ENCODE measurements at regions not wholly inside any gene's neighbourhood (a gene's known extent, or its start where the extent isn't known, plus 50 kb on each side); places are given as distances from the start of the nearest gene placed in this dataset.

DNA sequence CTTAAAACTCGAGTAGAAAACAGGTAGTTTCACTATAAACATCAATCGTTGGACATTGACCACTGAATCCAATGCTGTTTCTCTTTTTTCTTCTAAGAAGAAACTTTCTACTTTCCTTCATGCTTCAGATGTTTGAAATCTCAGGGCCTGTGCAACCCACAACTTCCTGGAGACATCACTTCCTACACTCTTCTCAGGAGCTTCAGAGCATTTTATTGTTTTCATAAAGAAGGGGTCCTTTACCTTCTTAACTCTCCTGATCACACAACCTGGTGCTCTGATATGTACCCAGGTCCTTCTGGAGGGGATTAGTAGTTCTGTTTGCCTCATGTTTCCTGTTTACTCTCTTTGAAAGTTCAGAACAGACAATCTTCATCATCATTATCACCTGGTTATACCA is 113.0 kb upstream of the VAV3 start:
- Histone ChIP-seq H2BK120ac (ENCODE audit: low read depth, low read length) (no peak overlapping the region), H2AK5ac (ENCODE audit: low read length, severe bottlenecking) (no peak overlapping the region), H3K4me2 (ENCODE audit: low read length, poor library complexity, severe bottlenecking) (no peak overlapping the region), H3K36me3 (ENCODE audit: control insufficient read depth in 1 of 2, insufficient read depth in 2 of 2, low read depth in 1 of 2, low read length in 2 of 2) (no peaks in the 10 kb centered on the region), H3K4me1 (ENCODE audit: control insufficient read depth, insufficient read depth, low read depth, low read length) (no peaks in the 10 kb centered on the region), H3K23ac (ENCODE audit: low read length in 2 of 2) (no peak overlapping the region), H2BK5ac (ENCODE audit: low read depth, low read length, poor library complexity, severe bottlenecking) (no peak overlapping the region), H3K27ac (ENCODE audit: low read length, poor library complexity, severe bottlenecking) (no peak overlapping the region), H3K27me3 (ENCODE audit: control insufficient read depth in 1 of 2, insufficient read depth in 1 of 2, low read length in 2 of 2) (peaks cover 0 to 2% of the 10 kb centered on the region in 2 experiments), H3K4me3 (ENCODE audit: insufficient read depth in 1 of 2, low read depth in 1 of 2, low read length in 2 of 2) (no peak overlapping the region), H3K79me1 (replicated peaks; ENCODE audit: low read length, poor library complexity, severe bottlenecking) (no peaks in the 10 kb centered on the region), H3K9me3 (ENCODE audit: control insufficient read depth, low read length) (no peaks in the 10 kb centered on the region), H2BK15ac (ENCODE audit: low read depth, poor library complexity, severe bottlenecking) (no peak overlapping the region), H3K18ac (ENCODE audit: low read depth in 1 of 2, low read length in 2 of 2) (no peak overlapping the region), H4K8ac (ENCODE audit: low read length) (no peak overlapping the region), H2AFZ (ENCODE audit: low read depth, low read length) (no peak overlapping the region), H2BK12ac (ENCODE audit: low read length in 2 of 2) (no peak overlapping the region), H4K91ac (ENCODE audit: low read length) (no peak overlapping the region), H3K14ac (ENCODE audit: low read length in 2 of 2) (no peak overlapping the region), H3K9ac (ENCODE audit: low read length) (no peak overlapping the region), H3K4ac (ENCODE audit: low read depth in 1 of 2, low read length in 2 of 2) (no peak overlapping the region)
- WGBS, result 83% methylated on average over 2 of the region's 2 CpGs
- DNase-seq, result no peak

DNA sequence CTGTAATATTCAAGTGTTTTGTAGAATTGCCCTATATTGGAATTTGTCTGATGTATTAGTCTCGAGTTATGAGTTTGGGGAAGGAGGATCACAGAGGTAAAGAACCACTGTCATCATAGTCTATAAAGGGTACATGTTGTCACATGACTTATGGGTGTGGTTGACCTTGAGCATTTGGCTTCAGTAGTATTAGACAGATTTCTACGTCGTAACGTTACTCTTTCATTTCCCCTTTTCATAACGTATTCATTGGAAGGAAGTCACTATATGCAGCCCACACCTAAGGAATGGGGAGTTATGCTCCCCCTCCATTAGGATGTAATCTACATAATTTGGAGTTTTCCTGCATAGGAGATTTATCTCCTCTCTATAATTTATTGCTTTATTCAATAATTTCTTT is 110.1 kb upstream of the VAV3 start:
- Histone ChIP-seq H3K79me1 (replicated peaks; ENCODE audit: low read length, poor library complexity, severe bottlenecking) (no peaks in the 10 kb centered on the region), H3K4ac (ENCODE audit: low read depth in 1 of 2, low read length in 2 of 2) (no peak overlapping the region), H2BK12ac (ENCODE audit: low read length in 2 of 2) (no peak overlapping the region), H2BK5ac (ENCODE audit: low read depth, low read length, poor library complexity, severe bottlenecking) (no peak overlapping the region), H2AK5ac (ENCODE audit: low read length, severe bottlenecking) (no peak overlapping the region), H3K23ac (ENCODE audit: low read length in 2 of 2) (no peak overlapping the region), H2BK15ac (ENCODE audit: low read depth, poor library complexity, severe bottlenecking) (no peak overlapping the region), H3K36me3 (ENCODE audit: control insufficient read depth in 1 of 2, insufficient read depth in 2 of 2, low read depth in 1 of 2, low read length in 2 of 2) (no peaks in the 10 kb centered on the region), H3K4me2 (ENCODE audit: low read length, poor library complexity, severe bottlenecking) (no peak overlapping the region), H2AFZ (ENCODE audit: low read depth, low read length) (no peak overlapping the region), H3K27ac (ENCODE audit: low read length, poor library complexity, severe bottlenecking) (no peak overlapping the region), H3K9ac (ENCODE audit: low read length) (no peak overlapping the region), H3K18ac (ENCODE audit: low read depth in 1 of 2, low read length in 2 of 2) (no peak overlapping the region), H3K14ac (ENCODE audit: low read length in 2 of 2) (no peak overlapping the region), H3K4me3 (ENCODE audit: insufficient read depth in 1 of 2, low read depth in 1 of 2, low read length in 2 of 2) (no peak overlapping the region), H4K91ac (ENCODE audit: low read length) (no peak overlapping the region), H4K8ac (ENCODE audit: low read length) (no peak overlapping the region), H3K9me3 (ENCODE audit: control insufficient read depth, low read length) (no peaks in the 10 kb centered on the region), H3K4me1 (ENCODE audit: control insufficient read depth, insufficient read depth, low read depth, low read length) (no peaks in the 10 kb centered on the region), H3K27me3 (ENCODE audit: control insufficient read depth in 1 of 2, insufficient read depth in 1 of 2, low read length in 2 of 2) (no peaks in the 10 kb centered on the region), H2BK120ac (ENCODE audit: low read depth, low read length) (no peak overlapping the region)
- DNase-seq, result no peak
- WGBS, result 90% methylated on average over 4 of the region's 5 CpGs

- WGBS, result no CpG with 5 or more reads among the region's 1 CpG
Observed at GRCh38 chr1:108072776-108073175, 107.8 kb upstream of the VAV3 start.

DNA sequence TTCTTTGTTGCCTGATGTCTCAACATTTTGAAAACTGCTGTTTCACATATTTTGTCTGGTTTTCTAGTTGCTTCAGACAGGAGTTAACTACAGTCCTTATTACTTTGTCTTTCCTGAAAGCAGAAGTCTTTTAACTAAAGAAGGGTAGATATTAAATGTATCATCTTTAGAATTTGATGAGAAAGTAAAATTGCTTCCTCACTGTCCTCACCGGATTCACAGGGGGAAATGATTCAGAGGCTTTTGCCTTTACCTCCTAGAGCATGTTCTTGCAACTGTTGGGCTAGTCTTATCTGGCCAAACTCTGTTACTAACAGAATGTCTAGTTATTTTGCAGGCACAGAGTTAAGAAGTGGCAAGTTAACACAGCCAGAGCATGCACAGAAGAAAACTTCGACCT is 107.2 kb upstream of the VAV3 start:
- Histone ChIP-seq H2BK5ac (ENCODE audit: low read depth, low read length, poor library complexity, severe bottlenecking) (no peak overlapping the region), H2AFZ (ENCODE audit: low read depth, low read length) (no peak overlapping the region), H4K91ac (ENCODE audit: low read length) (no peak overlapping the region), H2BK15ac (ENCODE audit: low read depth, poor library complexity, severe bottlenecking) (no peak overlapping the region), H2BK12ac (ENCODE audit: low read length in 2 of 2) (no peak overlapping the region), H3K4me2 (ENCODE audit: low read length, poor library complexity, severe bottlenecking) (no peak overlapping the region), H3K4me3 (ENCODE audit: insufficient read depth in 1 of 2, low read depth in 1 of 2, low read length in 2 of 2) (no peak overlapping the region), H2BK120ac (ENCODE audit: low read depth, low read length) (no peak overlapping the region), H2AK5ac (ENCODE audit: low read length, severe bottlenecking) (no peak overlapping the region), H3K27ac (ENCODE audit: low read length, poor library complexity, severe bottlenecking) (no peak overlapping the region), H4K8ac (ENCODE audit: low read length) (no peak overlapping the region), H3K23ac (ENCODE audit: low read length in 2 of 2) (no peak overlapping the region), H3K36me3 (ENCODE audit: control insufficient read depth in 1 of 2, insufficient read depth in 2 of 2, low read depth in 1 of 2, low read length in 2 of 2) (no peaks in the 10 kb centered on the region), H3K27me3 (ENCODE audit: control insufficient read depth in 1 of 2, insufficient read depth in 1 of 2, low read length in 2 of 2) (no peaks in the 10 kb centered on the region), H3K79me1 (replicated peaks; ENCODE audit: low read length, poor library complexity, severe bottlenecking) (no peaks in the 10 kb centered on the region), H3K18ac (ENCODE audit: low read depth in 1 of 2, low read length in 2 of 2) (no peak overlapping the region), H3K9ac (ENCODE audit: low read length) (peak overlapping the region; percentile 5), H3K14ac (ENCODE audit: low read length in 2 of 2) (no peak overlapping the region), H3K4me1 (ENCODE audit: control insufficient read depth, insufficient read depth, low read depth, low read length) (no peaks in the 10 kb centered on the region), H3K4ac (ENCODE audit: low read depth in 1 of 2, low read length in 2 of 2) (no peak overlapping the region), H3K9me3 (ENCODE audit: control insufficient read depth, low read length) (no peaks in the 10 kb centered on the region)
- DNase-seq, result no peak
- 75% methylated on average over 2 of the region's 2 CpGs for WGBS

More at GRCh38 chr1:108072776-108073175, 107.8 kb upstream of the VAV3 start:
- Histone ChIP-seq H2AFZ (ENCODE audit: low read depth, low read length) (no peak overlapping the region), H4K91ac (ENCODE audit: low read length) (no peak overlapping the region), H3K4me2 (ENCODE audit: low read length, poor library complexity, severe bottlenecking) (no peak overlapping the region), H2BK5ac (ENCODE audit: low read depth, low read length, poor library complexity, severe bottlenecking) (no peak overlapping the region), H3K23ac (ENCODE audit: low read length in 2 of 2) (no peak overlapping the region), H3K27me3 (ENCODE audit: control insufficient read depth in 1 of 2, insufficient read depth in 1 of 2, low read length in 2 of 2) (no peaks in the 10 kb centered on the region), H3K18ac (ENCODE audit: low read depth in 1 of 2, low read length in 2 of 2) (no peak overlapping the region), H3K9me3 (ENCODE audit: control insufficient read depth, low read length) (no peaks in the 10 kb centered on the region), H2BK15ac (ENCODE audit: low read depth, poor library complexity, severe bottlenecking) (no peak overlapping the region), H3K9ac (ENCODE audit: low read length) (no peak overlapping the region), H3K4me1 (ENCODE audit: control insufficient read depth, insufficient read depth, low read depth, low read length) (no peaks in the 10 kb centered on the region), H3K79me1 (replicated peaks; ENCODE audit: low read length, poor library complexity, severe bottlenecking) (no peaks in the 10 kb centered on the region), H4K8ac (ENCODE audit: low read length) (no peak overlapping the region), H3K4me3 (ENCODE audit: insufficient read depth in 1 of 2, low read depth in 1 of 2, low read length in 2 of 2) (no peak overlapping the region), H2AK5ac (ENCODE audit: low read length, severe bottlenecking) (no peak overlapping the region), H3K4ac (ENCODE audit: low read depth in 1 of 2, low read length in 2 of 2) (no peak overlapping the region), H2BK120ac (ENCODE audit: low read depth, low read length) (no peak overlapping the region), H3K27ac (ENCODE audit: low read length, poor library complexity, severe bottlenecking) (no peak overlapping the region), H3K36me3 (ENCODE audit: control insufficient read depth in 1 of 2, insufficient read depth in 2 of 2, low read depth in 1 of 2, low read length in 2 of 2) (no peaks in the 10 kb centered on the region), H2BK12ac (ENCODE audit: low read length in 2 of 2) (no peak overlapping the region), H3K14ac (ENCODE audit: low read length in 2 of 2) (no peak overlapping the region)
- DNase-seq, result no peak
